ES-I3 (cell line): ENCODE measurements at regions not wholly inside any gene's neighbourhood (a gene's known extent, or its start where the extent isn't known, plus 50 kb on each side); places are given as distances from the start of the nearest gene placed in this dataset.

ENCODE experiments used
- H3K36me3 ChIP-seq: 2 replicates; pipeline ENCODE4 v1.6.1; 2013; ENCODE audit warnings: mild to moderate bottlenecking, low read length, control low read depth, moderate library complexity; ENCODE audit not compliant: insufficient read depth
- H3K4me1 ChIP-seq: 2 replicates; pipeline ENCODE4 v1.6.1; 2013; ENCODE audit warnings: mild to moderate bottlenecking, control low read depth, low read length; ENCODE audit not compliant: insufficient read depth
- H3K9ac ChIP-seq: 2 replicates; pipeline ENCODE4 v1.6.1; 2013; ENCODE audit warnings: low read depth, mild to moderate bottlenecking, low read length, moderate library complexity
- H3K9me3 ChIP-seq: 2 replicates; pipeline ENCODE4 v1.6.1; 2013; ENCODE audit warnings: mild to moderate bottlenecking, low read length, moderate library complexity; ENCODE audit not compliant: control insufficient read depth, insufficient read depth

- H3K4me1 ChIP-seq: no peaks in the 10 kb centered on the region
- no peaks in the 10 kb centered on the region for H3K9me3 ChIP-seq
- H3K36me3 ChIP-seq: no peaks in the 10 kb centered on the region
- H3K9ac ChIP-seq: no peak overlapping the region
These were observed 612.4 kb downstream of the TNS3 start for GRCh38 chr7:46969303-46970130.

- Histone ChIP-seq H3K36me3 (no peaks in the 10 kb centered on the region), H3K9me3 (peaks cover 4% of the 10 kb centered on the region; the same call in 1 of the 2 replicates), H3K4me1 (no peaks in the 10 kb centered on the region)
These were observed 613.9 kb downstream of the TNS3 start for GRCh38 chr7:46968003-46968402.

GRCh38 chr7:46963719-46964118, 618.2 kb downstream of the TNS3 start:
- H3K9ac ChIP-seq: no peak overlapping the region
- H3K36me3 ChIP-seq: no peaks in the 10 kb centered on the region
- no peaks in the 10 kb centered on the region for H3K4me1 ChIP-seq
- peaks cover 4% of the 10 kb centered on the region; the same call in 1 of the 2 replicates for H3K9me3 ChIP-seq

More at GRCh38 chr7:46968003-46968402, 613.9 kb downstream of the TNS3 start:
- H3K9ac ChIP-seq: no peak overlapping the region

- Histone ChIP-seq H3K9ac (no peak overlapping the region), H3K4me1 (no peaks in the 10 kb centered on the region)
These were observed 620.9 kb downstream of the TNS3 start for GRCh38 chr7:46960970-46961369.

GRCh38 chr7:46957195-46957594, 624.7 kb downstream of the TNS3 start:
- no peaks in the 10 kb centered on the region for H3K4me1 ChIP-seq
- H3K36me3 ChIP-seq: no peaks in the 10 kb centered on the region
- H3K9me3 ChIP-seq: no peaks in the 10 kb centered on the region
- H3K9ac ChIP-seq: no peak overlapping the region

More at GRCh38 chr7:46960970-46961369, 620.9 kb downstream of the TNS3 start:
- H3K9me3 ChIP-seq: peaks cover 4% of the 10 kb centered on the region; the same call in 1 of the 2 replicates
- no peaks in the 10 kb centered on the region for H3K36me3 ChIP-seq

- H3K9me3 ChIP-seq: no peaks in the 10 kb centered on the region
- H3K36me3 ChIP-seq: no peaks in the 10 kb centered on the region
- H3K9ac ChIP-seq: no peak overlapping the region
- H3K4me1 ChIP-seq: no peaks in the 10 kb centered on the region
These were observed 626.4 kb downstream of the TNS3 start for GRCh38 chr7:46955531-46955930.

GRCh38 chr7:46954181-46954580, 627.7 kb downstream of the TNS3 start:
- Histone ChIP-seq H3K9ac (no peak overlapping the region), H3K36me3 (no peaks in the 10 kb centered on the region), H3K4me1 (no peaks in the 10 kb centered on the region), H3K9me3 (no peaks in the 10 kb centered on the region)

- Histone ChIP-seq H3K36me3 (no peaks in the 10 kb centered on the region), H3K9me3 (no peaks in the 10 kb centered on the region), H3K4me1 (no peaks in the 10 kb centered on the region), H3K9ac (no peak overlapping the region)
These were observed 628.9 kb downstream of the TNS3 start for GRCh38 chr7:46953008-46953407.

GRCh38 chr7:46949270-46949931, 632.5 kb downstream of the TNS3 start:
- Histone ChIP-seq H3K36me3 (no peaks in the 10 kb centered on the region), H3K9me3 (no peaks in the 10 kb centered on the region), H3K9ac (no peak overlapping the region), H3K4me1 (no peaks in the 10 kb centered on the region)

- Histone ChIP-seq H3K4me1 (no peaks in the 10 kb centered on the region), H3K9me3 (no peaks in the 10 kb centered on the region), H3K9ac (no peak overlapping the region), H3K36me3 (no peaks in the 10 kb centered on the region)
These were observed 633.2 kb downstream of the TNS3 start for GRCh38 chr7:46948716-46949115.

GRCh38 chr7:46945328-46945727, 636.6 kb downstream of the TNS3 start:
- H3K4me1 ChIP-seq: no peaks in the 10 kb centered on the region
- H3K36me3 ChIP-seq: no peaks in the 10 kb centered on the region
- no peak overlapping the region for H3K9ac ChIP-seq
- no peaks in the 10 kb centered on the region for H3K9me3 ChIP-seq

- no peaks in the 10 kb centered on the region for H3K4me1 ChIP-seq
These were observed 637.9 kb downstream of the TNS3 start for GRCh38 chr7:46943996-46944395.

GRCh38 chr7:46942574-46942973, 639.3 kb downstream of the TNS3 start:
- H3K9me3 ChIP-seq: no peaks in the 10 kb centered on the region
- H3K9ac ChIP-seq: no peak overlapping the region
- H3K4me1 ChIP-seq: no peaks in the 10 kb centered on the region
- H3K36me3 ChIP-seq: no peaks in the 10 kb centered on the region

More at GRCh38 chr7:46943996-46944395, 637.9 kb downstream of the TNS3 start:
- Histone ChIP-seq H3K9ac (no peak overlapping the region), H3K9me3 (no peaks in the 10 kb centered on the region), H3K36me3 (no peaks in the 10 kb centered on the region)

GRCh38 chr7:46940178-46940577, 641.7 kb downstream of the TNS3 start:
- Histone ChIP-seq H3K9me3 (no peaks in the 10 kb centered on the region), H3K4me1 (no peaks in the 10 kb centered on the region), H3K36me3 (no peaks in the 10 kb centered on the region), H3K9ac (no peak overlapping the region)

- Histone ChIP-seq H3K36me3 (no peaks in the 10 kb centered on the region), H3K9me3 (no peaks in the 10 kb centered on the region), H3K9ac (no peak overlapping the region), H3K4me1 (no peaks in the 10 kb centered on the region)
These were observed 642.4 kb downstream of the TNS3 start for GRCh38 chr7:46939558-46939957.
